Upper lobe of left lung (tissue), 6 donors: ENCODE measurements at regions not wholly inside any gene's neighbourhood (a gene's known extent, or its start where the extent isn't known, plus 50 kb on each side); places are given as distances from the start of the nearest gene placed in this dataset.

ENCODE experiments used
- ATAC-seq, 2 donors: fragments of 200-7000 bp; cut with Tn5 transposase; one replicate each; pipeline ENCODE4 v1.9.1; 2022; ENCODE audit warnings: mild to moderate bottlenecking in 2 of 2, moderate library complexity in 2 of 2; ENCODE audit not compliant: low FRiP score in 2 of 2
- DNase-seq, 2 donors: peaks; one replicate each; pipeline ENCODE4 v3.0.0-alpha.2; 2019 to 2020
- H3K27ac ChIP-seq, 4 donors: fragments of 200-600 bp; sonication (generic); one replicate each; pipeline ENCODE4 v1.5.1; 2016 to 2019
- H3K27me3 ChIP-seq, 4 donors: fragments of 200-600 bp; sonication (generic); one replicate each; pipeline ENCODE4 v1.5.1; 2017 to 2019
- H3K36me3 ChIP-seq, 4 donors: fragments of 200-600 bp; sonication (generic); one replicate each; pipeline ENCODE4 v1.5.1; 2016 to 2019
- H3K4me1 ChIP-seq, 4 donors: fragments of 200-600 bp; sonication (generic); one replicate each; pipeline ENCODE4 v1.5.1; 2018 to 2019
- H3K4me3 ChIP-seq, 4 donors: fragments of 200-600 bp; sonication (generic); one replicate each; pipeline ENCODE4 v1.5.1; 2017 to 2019; ENCODE audit warnings: mild to moderate bottlenecking in 2 of 4, moderate library complexity in 1 of 4
- H3K9me3 ChIP-seq, 4 donors: fragments of 200-600 bp; sonication (generic); one replicate each; pipeline ENCODE4 v1.5.1; 2018 to 2019
- EP300 ChIP-seq, 4 donors: sonication (generic); formaldehyde crosslinking; IDR thresholded peaks; one replicate each; pipeline ENCODE4 v1.5.1; 2017; ENCODE audit warnings: antibody characterized with exemption in 4 of 4, control low read depth in 2 of 4
- POLR2A ChIP-seq, 4 donors: fragments of 450-650 bp; IDR thresholded peaks; one replicate each; pipeline ENCODE4 v1.5.1; 2016 to 2017; ENCODE audit warnings: antibody characterized with exemption in 4 of 4, mild to moderate bottlenecking in 2 of 4
- POLR2AphosphoS5 ChIP-seq, 2 donors: sonication (generic); formaldehyde crosslinking; IDR thresholded peaks; one replicate each; pipeline ENCODE4 v1.5.1; 2017; ENCODE audit warnings: antibody characterized with exemption in 2 of 2
- WGBS, 2 donors: methylation state at CpG; one replicate each; pipeline ENCODE4 v1.1.5; 2017 to 2018; 5-methylcytosine and 5-hydroxymethylcytosine counted together
- TF ChIP-seq, protein P1 (sequence below), 6 experiments: fragments of 450-650 bp in 4 of 6; fragments of 200-600 bp in 2 of 6; sonication (generic) in 2 of 6; IDR thresholded peaks; one replicate each; pipeline ENCODE4 v1.5.1; 2016 to 2019; ENCODE audit warnings: antibody characterized with exemption in 6 of 6
- donor health status: DM: no; HTN: no; CAD: no; lungs with moderate emphysema.
- donor health status: DM: no; HTN: yes; CAD: no; lungs with severe emphysema.

DNA sequence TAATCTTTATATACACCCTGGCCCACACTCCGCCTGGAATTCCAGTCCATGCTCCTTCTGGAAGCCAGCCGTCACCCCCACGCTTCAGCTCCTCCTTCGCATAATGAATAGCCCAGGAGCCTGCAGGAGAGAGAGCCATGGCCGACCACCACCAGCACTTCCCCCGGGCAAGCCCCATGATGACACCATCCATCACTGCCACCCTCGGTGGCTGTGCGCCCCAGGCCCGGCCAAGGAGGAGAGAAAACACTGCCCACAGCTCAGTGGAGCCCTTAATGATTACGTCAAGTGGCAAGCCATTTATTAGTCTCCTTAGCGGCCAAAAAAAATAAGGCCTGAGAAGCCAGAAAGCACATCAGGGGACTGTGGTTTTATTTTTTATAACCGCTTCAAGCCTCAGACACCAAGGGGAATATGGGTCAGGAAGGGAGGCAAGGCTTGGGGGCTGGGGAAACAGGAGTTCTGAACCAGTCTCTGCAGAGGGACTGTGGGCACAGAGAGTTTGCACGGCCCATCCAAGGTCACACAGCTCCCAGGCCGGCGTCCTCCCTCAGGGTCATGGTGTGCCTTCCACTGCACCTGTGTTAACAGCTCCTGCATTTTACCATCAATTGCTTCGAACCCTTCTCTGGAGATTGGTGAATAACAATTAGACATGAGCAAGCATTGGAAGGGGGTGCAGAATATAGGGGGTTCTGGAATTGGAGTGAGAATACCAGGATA is 134.3 kb downstream of the MN1 start:
- TF ChIP-seq EP300 (IDR thresholded peaks at IDR 0.05) (no peak), POLR2A (IDR thresholded peaks at IDR 0.05) (no peak), POLR2AphosphoS5 (IDR thresholded peaks at IDR 0.05) (no peak)
- TF ChIP-seq, protein P1, sequence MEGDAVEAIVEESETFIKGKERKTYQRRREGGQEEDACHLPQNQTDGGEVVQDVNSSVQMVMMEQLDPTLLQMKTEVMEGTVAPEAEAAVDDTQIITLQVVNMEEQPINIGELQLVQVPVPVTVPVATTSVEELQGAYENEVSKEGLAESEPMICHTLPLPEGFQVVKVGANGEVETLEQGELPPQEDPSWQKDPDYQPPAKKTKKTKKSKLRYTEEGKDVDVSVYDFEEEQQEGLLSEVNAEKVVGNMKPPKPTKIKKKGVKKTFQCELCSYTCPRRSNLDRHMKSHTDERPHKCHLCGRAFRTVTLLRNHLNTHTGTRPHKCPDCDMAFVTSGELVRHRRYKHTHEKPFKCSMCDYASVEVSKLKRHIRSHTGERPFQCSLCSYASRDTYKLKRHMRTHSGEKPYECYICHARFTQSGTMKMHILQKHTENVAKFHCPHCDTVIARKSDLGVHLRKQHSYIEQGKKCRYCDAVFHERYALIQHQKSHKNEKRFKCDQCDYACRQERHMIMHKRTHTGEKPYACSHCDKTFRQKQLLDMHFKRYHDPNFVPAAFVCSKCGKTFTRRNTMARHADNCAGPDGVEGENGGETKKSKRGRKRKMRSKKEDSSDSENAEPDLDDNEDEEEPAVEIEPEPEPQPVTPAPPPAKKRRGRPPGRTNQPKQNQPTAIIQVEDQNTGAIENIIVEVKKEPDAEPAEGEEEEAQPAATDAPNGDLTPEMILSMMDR (IDR thresholded peaks at IDR 0.05), result no peak
- Histone ChIP-seq H3K27ac (no peak overlapping the region), H3K4me1 (peaks cover 22 to 25% (median 23%) of the 10 kb centered on the region in 4 donors), H3K36me3 (no peaks in the 10 kb centered on the region), H3K9me3 (peaks cover 0 to 5% (median 4%) of the 10 kb centered on the region in 4 donors), H3K4me3 (no peak overlapping the region), H3K27me3 (peaks cover 0 to 4% (median 0%) of the 10 kb centered on the region in 4 donors)
- DNase-seq (peak in 1 of 2 donors; percentile 49), ATAC-seq (peak in 1 of 2 donors; percentile 61)
- WGBS, 2 donors, result 57 to 58% methylated on average over 16 of the region's 16 CpGs

DNA sequence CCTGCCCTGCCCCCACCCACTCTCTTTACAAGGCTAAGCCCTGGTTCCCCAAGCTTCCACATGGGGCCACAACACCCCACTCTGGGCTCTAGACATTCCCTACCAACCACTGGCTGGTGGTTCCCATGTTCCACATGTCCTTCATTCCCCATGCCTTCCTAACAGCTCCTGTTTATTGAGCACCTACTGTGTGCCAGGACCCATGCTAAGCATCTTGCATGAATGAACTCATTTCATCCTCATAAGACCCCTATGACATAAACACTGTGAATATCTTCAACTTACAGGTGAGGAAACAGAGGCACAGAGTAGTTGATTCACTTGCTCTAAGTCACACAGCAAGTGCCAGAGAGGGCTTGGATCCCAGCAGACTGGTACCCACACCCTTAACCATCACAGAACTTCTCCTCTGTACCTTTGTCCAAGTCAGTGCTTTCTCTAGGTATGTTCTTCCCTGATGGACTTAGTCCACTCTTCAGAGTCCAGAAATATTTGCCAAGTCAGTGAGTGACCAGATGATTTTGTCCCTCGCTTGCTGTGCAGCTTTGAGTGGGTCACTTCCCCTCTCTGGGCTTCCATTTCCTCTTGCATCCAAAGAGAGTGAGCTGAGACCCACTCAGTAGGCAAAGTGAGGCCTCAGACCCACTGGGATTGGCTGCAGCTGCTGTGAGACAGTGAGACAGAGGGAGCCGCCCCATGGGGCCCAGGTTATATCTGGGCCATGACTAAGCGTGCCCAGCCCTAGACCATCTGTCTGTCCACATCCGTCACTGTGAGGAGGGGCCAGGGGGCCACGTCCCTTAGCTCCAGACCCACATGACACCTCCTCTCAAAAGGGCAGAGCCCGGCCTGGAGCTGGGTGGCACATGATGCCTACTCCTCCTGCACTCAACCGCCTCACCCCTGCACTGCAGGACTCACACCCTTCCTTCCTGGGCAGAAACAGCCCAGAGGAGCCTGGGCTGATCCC is 132.4 kb downstream of the MN1 start:
- peaks cover 16 to 29% (median 23%) of the 10 kb centered on the region in 4 donors for H3K4me1 ChIP-seq
- TF ChIP-seq POLR2A (IDR thresholded peaks at IDR 0.05), result no peak
- peak; percentile 23 to 78 for TF ChIP-seq POLR2AphosphoS5 (IDR thresholded peaks at IDR 0.05)
- peak in 2 of 4 donors; percentile 50 to 79 for TF ChIP-seq EP300 (IDR thresholded peaks at IDR 0.05)
- TF ChIP-seq, protein P1 (IDR thresholded peaks at IDR 0.05), result no peak
- no peaks in the 10 kb centered on the region for H3K36me3 ChIP-seq
- peaks cover 0 to 4% (median 0%) of the 10 kb centered on the region in 4 donors for H3K27me3 ChIP-seq
- H3K27ac ChIP-seq, result peak overlapping the region; percentile 57 to 78 (median 66)
- peaks cover 0 to 5% (median 4%) of the 10 kb centered on the region in 4 donors for H3K9me3 ChIP-seq
- peak in 1 of 2 donors; percentile 63 for DNase-seq
- H3K4me3 ChIP-seq, result no peak overlapping the region
- WGBS, 2 donors, result 50 to 56% methylated on average over 1 to 3 of the region's 7 CpGs
- peak; percentile 60 to 73 for ATAC-seq

DNA sequence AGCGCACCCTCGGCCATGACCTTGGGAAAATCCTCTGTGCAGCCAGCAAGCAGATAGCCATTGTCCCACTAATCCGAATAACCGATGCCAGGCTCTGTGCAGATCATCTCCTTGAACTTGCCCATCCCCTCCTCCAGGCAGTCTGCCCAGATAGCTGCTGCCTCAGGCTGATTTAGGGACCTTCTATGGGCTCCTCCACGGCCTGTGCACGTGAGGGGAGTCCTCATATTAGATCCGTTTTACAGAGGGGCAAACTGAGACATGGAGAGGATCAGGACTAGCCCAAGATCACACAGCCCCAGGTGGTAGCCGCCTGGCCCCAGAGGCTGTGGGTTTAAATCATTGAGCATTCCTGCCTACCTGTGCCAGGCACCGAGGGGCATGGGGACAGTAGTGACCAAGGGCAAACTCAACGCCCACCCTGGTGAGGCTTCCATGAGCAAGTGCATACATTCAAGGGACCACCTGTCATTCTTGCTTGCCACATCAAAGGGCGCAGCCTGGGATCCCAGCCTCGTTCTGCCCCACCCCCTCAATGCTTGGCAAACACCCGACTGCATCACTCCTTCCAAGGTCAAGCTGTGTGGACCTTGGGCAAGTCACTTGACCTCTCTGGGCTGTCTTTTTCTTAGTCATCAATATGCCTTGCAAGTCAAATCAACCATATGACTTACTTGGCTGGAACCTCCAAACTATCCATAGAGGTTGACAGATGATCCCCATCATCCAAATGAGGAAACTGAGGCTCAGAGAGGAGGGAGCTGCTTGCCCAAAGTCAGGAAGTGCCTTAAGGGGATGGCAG is 131.6 kb downstream of the MN1 start:
- ATAC-seq, result no peak
- TF ChIP-seq, protein P1 (IDR thresholded peaks at IDR 0.05), result no peak
- TF ChIP-seq POLR2AphosphoS5 (IDR thresholded peaks at IDR 0.05) (no peak), POLR2A (IDR thresholded peaks at IDR 0.05) (no peak), EP300 (IDR thresholded peaks at IDR 0.05) (no peak)
- 47 to 55% methylated on average over 8 to 12 of the region's 13 CpGs for WGBS, 2 donors
- Histone ChIP-seq H3K4me3 (no peak overlapping the region), H3K27me3 (peaks cover 0 to 4% (median 0%) of the 10 kb centered on the region in 4 donors), H3K9me3 (peaks cover 0 to 5% (median 4%) of the 10 kb centered on the region in 4 donors), H3K36me3 (no peaks in the 10 kb centered on the region), H3K27ac (peak overlapping the region; percentile 32 to 78 (median 66)), H3K4me1 (peaks cover 16 to 30% (median 24%) of the 10 kb centered on the region in 4 donors)
- DNase-seq, result no peak

DNA sequence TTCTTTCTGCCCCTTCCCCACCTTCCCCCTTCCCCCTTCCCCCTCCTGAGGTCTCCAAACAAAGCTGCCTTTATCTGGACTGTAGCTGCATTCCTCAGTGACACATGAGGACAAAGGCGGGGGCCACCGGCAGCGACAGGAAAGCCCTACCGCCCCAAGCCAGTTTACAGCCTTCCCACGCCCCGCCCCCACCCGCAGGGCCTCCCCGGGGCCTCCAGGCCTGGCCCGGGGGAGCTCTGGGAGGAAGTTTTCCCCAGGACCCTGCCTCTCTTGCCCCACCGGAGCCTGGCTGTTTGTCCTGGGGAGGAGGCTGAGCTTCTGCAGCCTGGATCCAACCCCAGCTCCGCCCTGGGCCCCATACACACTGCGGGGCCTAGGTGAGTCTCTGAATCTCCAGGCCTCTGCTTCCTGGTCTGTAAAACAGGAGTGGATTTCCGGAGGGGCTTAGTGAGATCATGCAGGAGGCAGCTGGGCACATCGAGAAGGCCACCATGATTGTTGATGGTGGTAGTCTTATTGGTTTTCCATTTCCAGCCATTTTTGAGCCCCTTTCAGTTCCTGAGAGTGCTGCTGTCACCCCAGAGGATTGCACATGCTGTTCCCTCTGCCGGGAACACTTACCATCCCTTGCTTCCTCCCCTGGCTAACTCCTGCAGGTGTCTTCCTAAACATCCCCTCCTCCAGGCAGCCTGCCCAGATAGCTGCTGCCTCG is 130.7 kb downstream of the MN1 start:
- peaks cover 16 to 30% (median 24%) of the 10 kb centered on the region in 4 donors for H3K4me1 ChIP-seq
- DNase-seq (peak; percentile 26 to 60), ATAC-seq (peak in 1 of 2 donors; percentile 16)
- 24 to 31% methylated on average over 10 of the region's 16 CpGs for WGBS, 2 donors
- no peak for TF ChIP-seq POLR2A (IDR thresholded peaks at IDR 0.05)
- TF ChIP-seq, protein P1 (IDR thresholded peaks at IDR 0.05), result no peak
- no peak for TF ChIP-seq EP300 (IDR thresholded peaks at IDR 0.05)
- no peak for TF ChIP-seq POLR2AphosphoS5 (IDR thresholded peaks at IDR 0.05)
- H3K36me3 ChIP-seq, result no peaks in the 10 kb centered on the region
- H3K27ac ChIP-seq, result peak overlapping the region; percentile 32 to 78 (median 66)
- H3K27me3 ChIP-seq, result peaks cover 0 to 4% (median 0%) of the 10 kb centered on the region in 4 donors
- H3K4me3 ChIP-seq, result no peak overlapping the region
- peaks cover 0 to 5% (median 4%) of the 10 kb centered on the region in 4 donors for H3K9me3 ChIP-seq
